HCT116 (cell line): ENCODE measurements at regions not wholly inside any gene's neighbourhood (a gene's known extent, or its start where the extent isn't known, plus 50 kb on each side); places are given as distances from the start of the nearest gene placed in this dataset.

Source experiments
- ATAC-seq: fragments of 200-7000 bp; cut with Tn5 transposase; 2 replicates; pipeline ENCODE4 v1.9.1; 2020; ENCODE audit warnings: mild to moderate bottlenecking, moderate library complexity
- BruUV-seq: library from RNA; stranded (reverse); fragments of 400-500 nt; replicated peaks from 2 replicates; lab custom pipeline; 2021; lab: Mats Ljungman, UMichigan
- CTCF ChIA-PET: fragments of 300-600 bp; sonication (Branson Sonifier 250); formaldehyde crosslinking; loops from one replicate; lab custom pipeline; 2021; ENCODE audit warnings: antibody characterized with exemption; lab: Charles Lee
- POLR2A ChIA-PET: fragments of 300-600, 350-600 bp; sonication (Branson Sonifier 250); formaldehyde crosslinking; loops from one replicate; lab custom pipeline; 2021; ENCODE audit warnings: antibody characterized with exemption; lab: Charles Lee
- RAD21 ChIA-PET, 2 experiments: fragments of 300-600 bp; sonication (Branson Sonifier 250); formaldehyde crosslinking; loops; one replicate each; lab custom pipeline; 2023; ENCODE audit warnings: low total read pairs in 2 of 2; ENCODE audit not compliant: uncharacterized antibody in 2 of 2, unreplicated experiment in 2 of 2, low non-redundant PET in 1 of 2; lab: Charles Lee
- DNase-seq: peaks from one replicate; pipeline ENCODE4 v3.0.0-alpha.2; 2010; ENCODE audit warnings: low read depth, low spot score
- H2AFZ ChIP-seq: fragments of 200-600 bp; shearing (Covaris generic), sonication (generic); 2 replicates; pipeline ENCODE4 v1.6.1; 2017; ENCODE audit warnings: low read depth, mixed run types, mixed read lengths, antibody characterized with exemption, low read length; ENCODE audit not compliant: poor library complexity, severe bottlenecking
- H3K27ac ChIP-seq: 2 replicates; pipeline ENCODE4 v1.5.1; 2012; ENCODE audit warnings: low read depth, low read length
- H3K27me3 ChIP-seq: fragments of 200-600 bp; sonication (generic); 2 replicates; pipeline ENCODE4 v1.6.1; 2016; ENCODE audit warnings: mixed run types, low read length, mixed read lengths; ENCODE audit not compliant: insufficient read depth
- H3K36me3 ChIP-seq, 2 experiments: fragments of 200-500 bp in 1 of 2; fragments of 200-600 bp in 1 of 2; sonication (Bioruptor generic) in 1 of 2; sonication (generic) in 1 of 2; 2 replicates each; pipeline versions ENCODE4 v1.5.1 to v1.6.1; 2014 to 2016; ENCODE audit warnings: low read length in 2 of 2, inconsistent platforms in 1 of 2, mixed read lengths in 1 of 2, mixed run types in 1 of 2; ENCODE audit not compliant: insufficient read depth in 2 of 2, control insufficient read depth in 1 of 2
- H3K4me1 ChIP-seq, 2 experiments: fragments of 200-600 bp in 1 of 2; sonication (generic) in 1 of 2; 2 replicates each; pipeline versions ENCODE4 v1.5.1 to v1.6.1; 2012 to 2017; ENCODE audit warnings: low read length in 2 of 2, inconsistent platforms in 1 of 2, mild to moderate bottlenecking in 1 of 2, mixed read lengths in 1 of 2, mixed run types in 1 of 2, moderate library complexity in 1 of 2; ENCODE audit not compliant: insufficient read depth in 2 of 2, control insufficient read depth in 1 of 2
- H3K4me2 ChIP-seq: fragments of 200-600 bp; sonication (generic); 2 replicates; pipeline ENCODE4 v1.6.1; 2017; ENCODE audit warnings: mixed run types, low read length, mixed read lengths
- H3K4me3 ChIP-seq, 2 experiments: fragments of 200-600 bp in 1 of 2; sonication (generic) in 1 of 2; replicated peaks in 1 of 2; 2 replicates each; pipeline ENCODE4 v1.5.1; 2011 to 2016; ENCODE audit warnings: low read length in 2 of 2, control low read depth in 1 of 2, low read depth in 1 of 2, mild to moderate bottlenecking in 1 of 2, mixed read lengths in 1 of 2, mixed run types in 1 of 2
- H3K79me2 ChIP-seq: fragments of 200-600 bp; sonication (generic); 2 replicates; pipeline ENCODE4 v1.6.1; 2017; ENCODE audit warnings: mild to moderate bottlenecking, mixed run types, low read length, moderate library complexity, mixed read lengths; ENCODE audit not compliant: insufficient read depth
- H3K9ac ChIP-seq: fragments of 200-600 bp; sonication (generic); 2 replicates; pipeline ENCODE4 v1.6.1; 2016; ENCODE audit warnings: low read length, mixed read lengths
- H3K9me2 ChIP-seq: fragments of 200-600 bp; sonication (generic), shearing (Covaris generic); 2 replicates; pipeline ENCODE4 v1.6.1; 2017; ENCODE audit warnings: mixed run types, mild to moderate bottlenecking, moderate library complexity; ENCODE audit not compliant: insufficient read depth
- H3K9me3 ChIP-seq, 2 experiments: fragments of 200-500 bp in 1 of 2; fragments of 200-600 bp in 1 of 2; sonication (Bioruptor generic) in 1 of 2; sonication (generic) in 1 of 2; 2 replicates each; pipeline ENCODE4 v1.6.1; 2014 to 2017; ENCODE audit warnings: low read length in 2 of 2, mixed read lengths in 2 of 2, inconsistent platforms in 1 of 2, low read depth in 1 of 2, mild to moderate bottlenecking in 1 of 2, mixed run types in 1 of 2, moderate library complexity in 1 of 2; ENCODE audit not compliant: control insufficient read depth in 1 of 2, insufficient read depth in 1 of 2
- H4K20me1 ChIP-seq: fragments of 200-600 bp; sonication (generic), shearing (Covaris generic); 2 replicates; pipeline ENCODE4 v1.6.1; 2017; ENCODE audit warnings: mixed run types, mild to moderate bottlenecking, moderate library complexity; ENCODE audit not compliant: insufficient read depth
- CBX3 ChIP-seq: IDR thresholded peaks from 2 replicates; pipeline ENCODE4 v1.6.1; 2012; ENCODE audit warnings: low read depth
- CEBPB ChIP-seq: IDR thresholded peaks from 2 replicates; pipeline ENCODE4 v1.6.1; 2012; ENCODE audit warnings: low read depth
- EGR1 ChIP-seq: IDR thresholded peaks from 2 replicates; pipeline ENCODE4 v1.6.1; 2012; ENCODE audit warnings: low read depth
- RAD21 ChIP-seq: IDR thresholded peaks from 2 replicates; pipeline ENCODE4 v1.6.1; 2012; ENCODE audit warnings: low read depth, mild to moderate bottlenecking
- SIN3A ChIP-seq: IDR thresholded peaks from 2 replicates; pipeline ENCODE4 v1.6.1; 2012; ENCODE audit warnings: low read depth
- SRF ChIP-seq: IDR thresholded peaks from 2 replicates; pipeline ENCODE4 v1.6.1; 2012; ENCODE audit warnings: low read depth
- YY1 ChIP-seq: IDR thresholded peaks from 2 replicates; pipeline ENCODE4 v1.6.1; 2011; ENCODE audit warnings: low read length, low read depth, moderate library complexity, mild to moderate bottlenecking; ENCODE audit not compliant: insufficient replicate concordance; ENCODE audit errors: extremely low read depth
- ZFX ChIP-seq: fragments of 450-650 bp; IDR thresholded peaks from 2 replicates; pipeline ENCODE4 v1.6.1; 2017
- intact Hi-C: fragments of 100-400 bp; cut with micrococcal nuclease; formaldehyde crosslinking; loops from 2 replicates; pipeline ENCODE4 v1.10.0; 2022
- TF ChIP-seq, protein P1 (sequence below), 3 experiments: fragments of 200-600 bp in 1 of 3; sonication (generic) in 1 of 3; IDR thresholded peaks in 2 of 3; conservative IDR thresholded peaks in 1 of 3; 2 replicates each; pipeline ENCODE4 v1.5.1; 2012 to 2017; ENCODE audit warnings: low read depth in 2 of 3, low read length in 2 of 3, antibody characterized with exemption in 1 of 3, borderline replicate concordance in 1 of 3, control low read depth in 1 of 3, mild to moderate bottlenecking in 1 of 3, mixed read lengths in 1 of 3, mixed run types in 1 of 3, moderate library complexity in 1 of 3; ENCODE audit not compliant: insufficient read depth in 1 of 3
- TF ChIP-seq, protein P2 (sequence below): IDR thresholded peaks from 2 replicates; pipeline ENCODE4 v1.6.1; 2012
- TF ChIP-seq, protein P3 (sequence below): IDR thresholded peaks from 2 replicates; pipeline ENCODE4 v1.6.1; 2012
- TF ChIP-seq, protein P4 (sequence below): IDR thresholded peaks from 2 replicates; pipeline ENCODE4 v1.6.1; 2011; ENCODE audit warnings: mild to moderate bottlenecking, low read length, moderate library complexity; ENCODE audit not compliant: insufficient replicate concordance; ENCODE audit errors: extremely low read depth

DNA sequence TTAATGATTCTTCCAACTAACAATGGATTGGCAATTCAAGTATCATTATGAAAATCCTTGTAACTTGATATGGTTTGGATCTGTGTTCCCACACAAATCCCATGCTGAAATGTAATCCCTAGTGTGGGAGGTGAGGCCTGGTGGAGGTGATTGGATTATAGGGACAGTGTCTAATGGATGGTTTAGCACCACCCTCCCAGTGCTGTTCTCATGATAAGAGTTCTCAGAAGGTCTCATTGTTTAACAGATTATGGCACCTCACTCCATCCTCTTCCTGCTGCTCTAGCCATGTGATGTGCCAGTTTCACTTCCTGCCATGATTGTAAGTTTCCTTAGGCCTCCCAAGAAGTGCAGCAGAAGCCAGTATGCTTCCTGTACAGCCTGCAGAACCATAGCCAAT, 1116.2 kb upstream of the EDIL3 start:
- Histone ChIP-seq H3K36me3 (no peaks in the 10 kb centered on the region), H3K9me3 (no peaks in the 10 kb centered on the region), H3K9me2 (no peaks in the 10 kb centered on the region), H3K4me3 (no peak overlapping the region), H2AFZ (no peak overlapping the region), H3K27me3 (no peaks in the 10 kb centered on the region), H4K20me1 (no peaks in the 10 kb centered on the region), H3K27ac (no peak overlapping the region), H3K4me1 (no peaks in the 10 kb centered on the region), H3K4me2 (no peak overlapping the region), H3K9ac (no peak overlapping the region), H3K79me2 (no peaks in the 10 kb centered on the region)
- no peak for ATAC-seq
- BruUV-seq, result no TSS peak
- POLR2A ChIA-PET, result no interaction called here
- CTCF ChIA-PET, result no interaction called here
- TF ChIP-seq CEBPB, result no peak
- no peak for TF ChIP-seq EGR1
- TF ChIP-seq, protein P1, sequence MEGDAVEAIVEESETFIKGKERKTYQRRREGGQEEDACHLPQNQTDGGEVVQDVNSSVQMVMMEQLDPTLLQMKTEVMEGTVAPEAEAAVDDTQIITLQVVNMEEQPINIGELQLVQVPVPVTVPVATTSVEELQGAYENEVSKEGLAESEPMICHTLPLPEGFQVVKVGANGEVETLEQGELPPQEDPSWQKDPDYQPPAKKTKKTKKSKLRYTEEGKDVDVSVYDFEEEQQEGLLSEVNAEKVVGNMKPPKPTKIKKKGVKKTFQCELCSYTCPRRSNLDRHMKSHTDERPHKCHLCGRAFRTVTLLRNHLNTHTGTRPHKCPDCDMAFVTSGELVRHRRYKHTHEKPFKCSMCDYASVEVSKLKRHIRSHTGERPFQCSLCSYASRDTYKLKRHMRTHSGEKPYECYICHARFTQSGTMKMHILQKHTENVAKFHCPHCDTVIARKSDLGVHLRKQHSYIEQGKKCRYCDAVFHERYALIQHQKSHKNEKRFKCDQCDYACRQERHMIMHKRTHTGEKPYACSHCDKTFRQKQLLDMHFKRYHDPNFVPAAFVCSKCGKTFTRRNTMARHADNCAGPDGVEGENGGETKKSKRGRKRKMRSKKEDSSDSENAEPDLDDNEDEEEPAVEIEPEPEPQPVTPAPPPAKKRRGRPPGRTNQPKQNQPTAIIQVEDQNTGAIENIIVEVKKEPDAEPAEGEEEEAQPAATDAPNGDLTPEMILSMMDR (IDR thresholded peaks at IDR 0.05 in 2 of 3, conservative IDR thresholded peaks at IDR 0.05 in 1 of 3; ENCODE audit: borderline replicate concordance in 1 of 3, insufficient read depth in 1 of 3, low read depth in 2 of 3, low read length in 2 of 3), result no peak
- no peak for TF ChIP-seq SIN3A
- TF ChIP-seq RAD21, result no peak
- TF ChIP-seq, protein P2, sequence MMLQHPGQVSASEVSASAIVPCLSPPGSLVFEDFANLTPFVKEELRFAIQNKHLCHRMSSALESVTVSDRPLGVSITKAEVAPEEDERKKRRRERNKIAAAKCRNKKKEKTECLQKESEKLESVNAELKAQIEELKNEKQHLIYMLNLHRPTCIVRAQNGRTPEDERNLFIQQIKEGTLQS, result no peak
- TF ChIP-seq ZFX, result no peak
- TF ChIP-seq SRF, result no peak
- no peak for TF ChIP-seq CBX3
- TF ChIP-seq, protein P3, sequence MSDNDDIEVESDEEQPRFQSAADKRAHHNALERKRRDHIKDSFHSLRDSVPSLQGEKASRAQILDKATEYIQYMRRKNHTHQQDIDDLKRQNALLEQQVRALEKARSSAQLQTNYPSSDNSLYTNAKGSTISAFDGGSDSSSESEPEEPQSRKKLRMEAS, result no peak
- TF ChIP-seq, protein P4, sequence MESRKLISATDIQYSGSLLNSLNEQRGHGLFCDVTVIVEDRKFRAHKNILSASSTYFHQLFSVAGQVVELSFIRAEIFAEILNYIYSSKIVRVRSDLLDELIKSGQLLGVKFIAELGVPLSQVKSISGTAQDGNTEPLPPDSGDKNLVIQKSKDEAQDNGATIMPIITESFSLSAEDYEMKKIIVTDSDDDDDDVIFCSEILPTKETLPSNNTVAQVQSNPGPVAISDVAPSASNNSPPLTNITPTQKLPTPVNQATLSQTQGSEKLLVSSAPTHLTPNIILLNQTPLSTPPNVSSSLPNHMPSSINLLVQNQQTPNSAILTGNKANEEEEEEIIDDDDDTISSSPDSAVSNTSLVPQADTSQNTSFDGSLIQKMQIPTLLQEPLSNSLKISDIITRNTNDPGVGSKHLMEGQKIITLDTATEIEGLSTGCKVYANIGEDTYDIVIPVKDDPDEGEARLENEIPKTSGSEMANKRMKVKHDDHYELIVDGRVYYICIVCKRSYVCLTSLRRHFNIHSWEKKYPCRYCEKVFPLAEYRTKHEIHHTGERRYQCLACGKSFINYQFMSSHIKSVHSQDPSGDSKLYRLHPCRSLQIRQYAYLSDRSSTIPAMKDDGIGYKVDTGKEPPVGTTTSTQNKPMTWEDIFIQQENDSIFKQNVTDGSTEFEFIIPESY, result no peak
- TF ChIP-seq YY1, result no peak
- DNase-seq, result no peak
- RAD21 ChIA-PET, result no interaction called here
- intact Hi-C loops, result no loop called here
